ENCODE measurements at regions not wholly inside any gene's neighbourhood (a gene's known extent, or its start where the extent isn't known, plus 50 kb on each side); places are given as distances from the start of the nearest gene placed in this dataset.

- H3K4me3 ChIP-seq (ENCODE audit: insufficient read depth, low read depth, low read length), result no peak overlapping the region
- H3K4me1 ChIP-seq (ENCODE audit: insufficient read depth, low read length), result peaks cover 15% of the 10 kb centered on the region
- no peaks in the 10 kb centered on the region for H3K27me3 ChIP-seq (ENCODE audit: insufficient read depth, low read length)
- no peak for DNase-seq (ENCODE audit: low read depth)
- TF ChIP-seq EZH2 (IDR thresholded peaks at IDR 0.05; ENCODE audit: insufficient read depth, low read length) (no peak), CTCF (IDR thresholded peaks at IDR 0.05; ENCODE audit: insufficient read depth, low read depth, low read length) (no peak)
- Mint-ChIP-seq H3K27ac (ENCODE audit: unreplicated experiment) (no peak overlapping the region), H3K4me1 (ENCODE audit: low read depth, unreplicated experiment) (peaks cover 14% of the 10 kb centered on the region), H3K36me3 (ENCODE audit: low read depth, unreplicated experiment) (no peaks in the 10 kb centered on the region), H3K4me3 (ENCODE audit: unreplicated experiment) (no peak overlapping the region), H3K27me3 (ENCODE audit: low read depth, unreplicated experiment) (peaks cover 3% of the 10 kb centered on the region), H3K9me3 (ENCODE audit: unreplicated experiment) (no peaks in the 10 kb centered on the region)
- no peaks in the 10 kb centered on the region for H3K79me2 ChIP-seq (ENCODE audit: insufficient read depth, low read length)
- no peaks in the 10 kb centered on the region for H3K36me3 ChIP-seq (ENCODE audit: insufficient read depth, low read length)
- no peak overlapping the region for H2AFZ ChIP-seq (ENCODE audit: low read depth, low read length)
- FAIRE-seq, result no peak
- H3K27ac ChIP-seq (ENCODE audit: low read depth, low read length), result no peak overlapping the region
- H3K9ac ChIP-seq (ENCODE audit: low read length), result no peak overlapping the region
- no peak overlapping the region for H3K4me2 ChIP-seq (ENCODE audit: low read length)
- H3K9me3 ChIP-seq (ENCODE audit: insufficient read depth, low read depth, low read length), result no peaks in the 10 kb centered on the region
- H4K20me1 ChIP-seq (ENCODE audit: insufficient read depth, low read length), result no peaks in the 10 kb centered on the region
Measured at GRCh38 chr7:34361663-34362250, 296.3 kb upstream of the NPSR1 start.

GRCh38 chr7:34362621-34363020 lies 295.4 kb upstream of the NPSR1 start:
- DNase-seq (ENCODE audit: low read depth) (no peak), FAIRE-seq (no peak)
- no peaks in the 10 kb centered on the region for H3K9me3 ChIP-seq (ENCODE audit: insufficient read depth, low read depth, low read length)
- H3K9me3 Mint-ChIP-seq (ENCODE audit: unreplicated experiment), result no peaks in the 10 kb centered on the region
- peaks cover 9% of the 10 kb centered on the region for H3K4me1 Mint-ChIP-seq (ENCODE audit: low read depth, unreplicated experiment)
- H3K9ac ChIP-seq (ENCODE audit: low read length), result no peak overlapping the region
- H3K36me3 Mint-ChIP-seq (ENCODE audit: low read depth, unreplicated experiment), result no peaks in the 10 kb centered on the region
- TF ChIP-seq EZH2 (IDR thresholded peaks at IDR 0.05; ENCODE audit: insufficient read depth, low read length), result no peak
- no peak for TF ChIP-seq CTCF (IDR thresholded peaks at IDR 0.05; ENCODE audit: insufficient read depth, low read depth, low read length)
- H3K27me3 ChIP-seq (ENCODE audit: insufficient read depth, low read length), result no peaks in the 10 kb centered on the region
- no peak overlapping the region for H3K4me3 ChIP-seq (ENCODE audit: insufficient read depth, low read depth, low read length)
- H3K27ac ChIP-seq (ENCODE audit: low read depth, low read length), result no peak overlapping the region
- H3K79me2 ChIP-seq (ENCODE audit: insufficient read depth, low read length), result no peaks in the 10 kb centered on the region
- H2AFZ ChIP-seq (ENCODE audit: low read depth, low read length), result no peak overlapping the region
- no peaks in the 10 kb centered on the region for H4K20me1 ChIP-seq (ENCODE audit: insufficient read depth, low read length)
- H3K27ac Mint-ChIP-seq (ENCODE audit: unreplicated experiment), result no peak overlapping the region
- peaks cover 3% of the 10 kb centered on the region for H3K27me3 Mint-ChIP-seq (ENCODE audit: low read depth, unreplicated experiment)
- H3K4me2 ChIP-seq (ENCODE audit: low read length), result no peak overlapping the region
- no peak overlapping the region for H3K4me3 Mint-ChIP-seq (ENCODE audit: unreplicated experiment)
- no peaks in the 10 kb centered on the region for H3K36me3 ChIP-seq (ENCODE audit: insufficient read depth, low read length)
- H3K4me1 ChIP-seq (ENCODE audit: insufficient read depth, low read length), result peaks cover 9% of the 10 kb centered on the region

- TF ChIP-seq EZH2 (IDR thresholded peaks at IDR 0.05; ENCODE audit: insufficient read depth, low read length), result no peak
- no peak for TF ChIP-seq CTCF (IDR thresholded peaks at IDR 0.05; ENCODE audit: insufficient read depth, low read depth, low read length)
- DNase-seq (ENCODE audit: low read depth), result no peak
- Mint-ChIP-seq H3K36me3 (ENCODE audit: low read depth, unreplicated experiment) (no peaks in the 10 kb centered on the region), H3K4me3 (ENCODE audit: unreplicated experiment) (no peak overlapping the region), H3K27ac (ENCODE audit: unreplicated experiment) (no peak overlapping the region), H3K4me1 (ENCODE audit: low read depth, unreplicated experiment) (no peaks in the 10 kb centered on the region), H3K9me3 (ENCODE audit: unreplicated experiment) (no peaks in the 10 kb centered on the region), H3K27me3 (ENCODE audit: low read depth, unreplicated experiment) (peaks cover 3% of the 10 kb centered on the region)
- Histone ChIP-seq H3K4me2 (ENCODE audit: low read length) (no peak overlapping the region), H3K9me3 (ENCODE audit: insufficient read depth, low read depth, low read length) (no peaks in the 10 kb centered on the region), H3K9ac (ENCODE audit: low read length) (no peak overlapping the region), H2AFZ (ENCODE audit: low read depth, low read length) (no peak overlapping the region), H3K27me3 (ENCODE audit: insufficient read depth, low read length) (no peaks in the 10 kb centered on the region), H3K79me2 (ENCODE audit: insufficient read depth, low read length) (no peaks in the 10 kb centered on the region), H3K4me3 (ENCODE audit: insufficient read depth, low read depth, low read length) (no peak overlapping the region), H3K36me3 (ENCODE audit: insufficient read depth, low read length) (no peaks in the 10 kb centered on the region), H3K27ac (ENCODE audit: low read depth, low read length) (no peak overlapping the region), H4K20me1 (ENCODE audit: insufficient read depth, low read length) (no peaks in the 10 kb centered on the region), H3K4me1 (ENCODE audit: insufficient read depth, low read length) (no peaks in the 10 kb centered on the region)
- FAIRE-seq, result no peak
Measured at GRCh38 chr7:34364130-34364529, 293.9 kb upstream of the NPSR1 start.
